ENCODE measurements at regions not wholly inside any gene's neighbourhood (a gene's known extent, or its start where the extent isn't known, plus 50 kb on each side); places are given as distances from the start of the nearest gene placed in this dataset.
"Not testable (repeated sequence)": the region's sequence is repeated elsewhere in the genome, so short reads cannot be mapped to it uniquely, and the experiment has no call there.

DNA sequence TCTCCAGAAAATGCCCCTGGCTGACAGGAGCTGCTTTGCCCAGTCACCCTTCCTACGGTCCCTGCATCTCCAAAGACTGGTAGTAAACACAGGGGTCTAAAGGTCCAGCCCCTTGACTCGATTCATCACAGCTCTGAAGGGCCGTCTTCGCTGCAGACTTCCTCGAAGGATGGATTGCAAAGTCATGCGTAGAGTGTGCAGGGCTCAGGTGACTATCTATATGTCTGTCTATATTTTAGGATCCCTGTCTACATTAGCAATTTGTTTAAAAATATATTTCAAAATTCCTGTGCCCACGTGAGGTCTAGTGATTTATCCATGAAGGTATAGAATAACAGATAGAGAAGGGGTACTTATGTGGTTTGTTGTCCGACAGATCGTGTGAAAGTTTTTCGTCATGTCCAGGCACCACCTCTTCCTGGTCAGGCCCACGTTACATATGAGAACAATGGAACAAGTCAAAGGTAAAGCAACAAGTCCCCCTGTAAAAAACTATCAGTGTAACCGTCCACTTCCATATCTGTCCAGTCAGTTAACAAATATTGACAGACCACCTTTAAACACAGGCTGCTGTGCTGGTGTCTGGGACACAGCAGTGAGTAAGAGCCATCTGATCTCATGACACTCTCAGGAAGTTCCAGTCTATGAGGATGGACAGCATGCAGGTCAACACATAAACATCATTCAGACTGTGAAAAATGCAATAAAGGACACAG lies 127.7 kb upstream of the SULF2 start:
- TF ChIP-seq, protein P1, sequence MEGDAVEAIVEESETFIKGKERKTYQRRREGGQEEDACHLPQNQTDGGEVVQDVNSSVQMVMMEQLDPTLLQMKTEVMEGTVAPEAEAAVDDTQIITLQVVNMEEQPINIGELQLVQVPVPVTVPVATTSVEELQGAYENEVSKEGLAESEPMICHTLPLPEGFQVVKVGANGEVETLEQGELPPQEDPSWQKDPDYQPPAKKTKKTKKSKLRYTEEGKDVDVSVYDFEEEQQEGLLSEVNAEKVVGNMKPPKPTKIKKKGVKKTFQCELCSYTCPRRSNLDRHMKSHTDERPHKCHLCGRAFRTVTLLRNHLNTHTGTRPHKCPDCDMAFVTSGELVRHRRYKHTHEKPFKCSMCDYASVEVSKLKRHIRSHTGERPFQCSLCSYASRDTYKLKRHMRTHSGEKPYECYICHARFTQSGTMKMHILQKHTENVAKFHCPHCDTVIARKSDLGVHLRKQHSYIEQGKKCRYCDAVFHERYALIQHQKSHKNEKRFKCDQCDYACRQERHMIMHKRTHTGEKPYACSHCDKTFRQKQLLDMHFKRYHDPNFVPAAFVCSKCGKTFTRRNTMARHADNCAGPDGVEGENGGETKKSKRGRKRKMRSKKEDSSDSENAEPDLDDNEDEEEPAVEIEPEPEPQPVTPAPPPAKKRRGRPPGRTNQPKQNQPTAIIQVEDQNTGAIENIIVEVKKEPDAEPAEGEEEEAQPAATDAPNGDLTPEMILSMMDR (IDR thresholded peaks at IDR 0.05; ENCODE audit: low read depth, low read length, poor library complexity, severe bottlenecking) = not testable (repeated sequence)
- TF ChIP-seq EZH2phosphoT487 (IDR thresholded peaks at IDR 0.05; ENCODE audit: borderline replicate concordance, low read length) = not testable (repeated sequence)
